NCI-H345 (cell line): ENCODE measurements at regions not wholly inside any gene's neighbourhood (a gene's known extent, or its start where the extent isn't known, plus 50 kb on each side); places are given as distances from the start of the nearest gene placed in this dataset.

Source experiments
- DNase-seq: peaks from one replicate; lab custom pipeline; 2025; lab: John Stamatoyannopoulos, UW

DNA sequence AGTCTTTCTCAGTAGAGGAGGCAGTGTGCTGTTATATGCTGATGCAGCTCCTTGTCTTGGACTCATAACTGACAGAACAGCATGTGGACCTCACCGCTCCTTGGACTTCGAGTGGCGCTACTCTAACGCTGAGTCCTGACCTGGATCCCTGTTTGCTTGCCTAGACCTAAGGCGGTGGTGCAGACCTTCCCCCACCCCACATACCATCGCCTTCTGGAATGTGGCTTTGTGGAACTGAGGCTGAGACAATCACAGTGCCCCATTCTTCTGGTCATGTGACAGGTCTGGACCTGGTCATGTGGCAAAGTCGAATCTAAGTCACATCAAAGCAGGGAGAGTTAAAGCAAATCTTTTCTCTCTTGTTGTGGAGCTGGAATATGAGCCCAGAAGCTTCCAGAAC lies 190.7 kb upstream of the MKI67 start:
- no peak for DNase-seq

- no peak for DNase-seq
These were observed 192.1 kb upstream of the MKI67 start for GRCh38 chr10:128318366-128318765.

DNA sequence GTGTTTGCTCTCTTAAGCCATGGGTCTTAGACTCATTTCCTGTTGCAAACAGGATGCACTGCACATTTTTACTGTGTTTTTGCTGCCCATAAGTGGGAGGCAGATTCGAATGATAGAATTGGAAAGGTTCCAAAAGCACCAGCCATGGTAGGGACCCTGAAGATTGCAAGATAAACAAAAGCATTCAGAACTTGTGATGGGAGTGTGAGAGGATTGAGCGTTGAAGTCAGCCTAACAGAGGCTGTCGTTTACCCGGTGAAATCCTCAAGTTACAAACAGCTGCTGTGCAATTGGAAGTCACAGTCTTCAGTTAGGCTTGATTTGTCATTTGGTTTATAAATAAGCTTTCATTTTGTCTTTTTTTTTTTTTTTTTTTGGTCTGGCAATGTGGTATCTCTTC lies 192.7 kb upstream of the MKI67 start:
- DNase-seq = peak; percentile 27

- DNase-seq = no peak
These were observed 195.9 kb upstream of the MKI67 start for GRCh38 chr10:128322106-128322505.

DNA sequence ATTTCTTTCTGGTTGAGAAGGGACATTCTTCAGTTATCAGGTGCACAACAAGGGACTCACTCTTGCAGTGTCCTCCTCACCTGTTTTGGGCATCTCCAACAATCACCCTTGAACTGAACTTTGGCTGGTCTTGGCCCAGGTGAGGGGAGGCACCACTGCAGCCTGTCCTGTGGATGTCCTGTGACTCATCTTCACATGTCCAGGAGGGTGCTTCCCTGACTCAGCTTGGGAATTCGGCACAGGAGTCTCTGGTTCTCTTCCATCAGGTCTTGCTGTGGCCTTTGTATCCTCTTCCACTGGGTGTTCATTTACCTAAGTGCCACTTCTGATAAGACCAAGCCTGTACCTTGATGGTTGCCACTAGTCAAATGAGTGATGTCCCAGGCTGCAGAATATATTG lies 196.7 kb upstream of the MKI67 start:
- no peak for DNase-seq

DNA sequence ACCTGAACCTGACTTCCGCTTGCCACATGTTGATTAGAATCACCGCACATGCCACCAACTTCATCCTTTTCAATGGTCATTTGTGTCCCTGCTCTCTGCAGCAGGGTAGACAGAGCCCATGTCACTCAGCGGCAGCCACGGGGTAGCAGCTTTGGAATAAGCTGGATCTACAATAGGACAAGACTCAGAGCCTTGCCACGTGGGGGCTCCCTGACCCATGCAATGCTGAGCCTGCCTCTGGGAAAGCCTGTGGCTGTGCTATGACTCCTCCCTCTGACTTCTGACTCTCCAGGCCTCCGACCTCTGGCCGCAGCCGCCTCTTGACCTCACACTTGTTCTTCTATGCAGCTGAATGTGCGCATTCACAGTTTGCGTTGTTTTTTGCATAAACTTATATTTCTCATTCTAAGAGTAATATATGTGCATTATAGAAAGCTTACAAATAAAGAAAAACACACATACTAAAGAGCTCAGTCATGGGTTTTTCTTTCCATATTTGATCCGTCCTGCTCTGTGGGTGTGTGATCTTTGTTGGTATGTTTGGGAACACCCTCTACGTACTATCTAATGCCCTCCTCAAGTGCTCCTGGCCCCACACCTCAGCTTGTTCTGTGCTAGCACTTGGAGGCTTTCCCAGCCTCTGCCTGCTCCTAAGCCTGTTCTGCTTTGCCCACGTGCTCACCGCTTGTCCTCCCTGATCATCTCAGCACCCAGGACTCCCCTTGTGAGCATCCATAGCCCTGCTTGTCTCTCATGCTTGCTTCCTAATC lies 198.0 kb upstream of the MKI67 start:
- peak; percentile 5 for DNase-seq

GRCh38 chr10:128325788-128326187 lies 199.6 kb upstream of the MKI67 start:
- no peak for DNase-seq

GRCh38 chr10:128326251-128326650 lies 200.0 kb upstream of the MKI67 start:
- DNase-seq = no peak

DNA sequence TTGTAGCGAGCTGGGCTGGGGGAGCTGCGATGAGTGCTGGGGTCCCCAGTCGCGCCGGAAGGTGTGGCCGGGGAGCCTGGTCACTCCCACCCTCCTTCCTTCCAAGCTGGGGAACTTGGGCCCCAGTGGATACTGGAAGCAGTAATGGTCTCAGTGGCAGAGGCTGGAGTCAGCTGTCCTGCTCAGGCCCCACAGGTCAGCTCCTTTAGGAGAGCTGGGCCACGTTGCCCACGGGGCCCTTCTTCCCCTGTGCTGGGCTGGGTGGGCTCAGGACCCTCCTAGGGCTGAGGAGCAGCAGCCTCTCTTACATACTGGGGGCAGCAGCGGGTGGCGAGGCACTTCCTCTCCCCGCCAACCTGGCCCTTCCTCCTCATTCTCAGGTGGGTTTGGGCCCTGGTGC lies 200.6 kb upstream of the MKI67 start:
- no peak for DNase-seq

- DNase-seq = no peak
These were observed 210.2 kb upstream of the MKI67 start for GRCh38 chr10:128336401-128336800.

DNA sequence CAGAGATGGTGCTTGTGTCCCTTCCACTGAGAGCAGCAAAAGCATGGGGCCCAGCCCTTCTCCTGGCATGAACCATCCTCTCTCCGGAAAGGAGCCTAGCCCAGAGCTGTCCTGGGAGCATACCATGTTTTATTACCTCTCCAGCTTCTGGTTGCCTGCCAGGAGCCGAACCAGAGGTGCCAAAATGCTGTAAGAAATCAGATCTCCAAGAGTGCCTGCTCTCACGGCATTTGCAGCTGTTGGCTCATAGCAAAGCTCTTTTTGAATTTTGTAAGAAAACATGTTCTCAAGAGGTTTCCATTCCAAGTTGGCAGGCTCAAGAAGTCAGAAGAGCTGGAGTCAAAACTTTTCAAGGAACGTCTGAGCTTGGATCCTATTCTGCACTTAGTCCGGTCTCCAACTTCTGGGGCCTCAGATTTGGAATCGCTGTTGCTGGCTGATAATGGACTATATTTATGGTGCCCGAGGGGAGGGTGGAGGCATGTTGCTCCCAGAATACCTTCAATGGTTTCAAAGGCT lies 211.7 kb upstream of the MKI67 start:
- no peak for DNase-seq

GRCh38 chr10:128338951-128339350 lies 212.7 kb upstream of the MKI67 start:
- no peak for DNase-seq

GRCh38 chr10:128339753-128340152 lies 213.5 kb upstream of the MKI67 start:
- DNase-seq = no peak

- DNase-seq = no peak
These were observed 219.1 kb upstream of the MKI67 start for GRCh38 chr10:128345353-128345752.

GRCh38 chr10:128360783-128361182 lies 234.6 kb upstream of the MKI67 start:
- no peak for DNase-seq

DNA sequence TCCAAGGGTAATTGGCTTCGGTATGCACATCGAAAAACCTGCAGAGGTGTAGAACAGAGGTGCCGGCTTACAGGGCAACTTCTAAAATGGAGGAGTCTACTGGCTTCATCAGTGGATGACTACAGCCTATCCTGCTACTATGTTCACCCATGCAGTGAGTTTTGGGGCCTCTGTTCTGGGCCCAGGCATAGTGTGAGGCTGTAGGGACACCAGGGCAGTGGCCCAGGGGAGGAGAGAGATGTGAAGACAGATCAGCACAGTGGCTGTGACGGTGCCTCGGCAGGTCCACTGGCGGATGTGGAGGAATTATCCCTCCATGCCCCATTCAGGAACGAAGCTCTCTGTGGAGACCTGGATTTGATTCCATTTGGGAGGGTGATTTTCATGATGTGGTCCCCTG lies 235.3 kb upstream of the MKI67 start:
- no peak for DNase-seq

- DNase-seq = no peak
These were observed 236.3 kb upstream of the MKI67 start for GRCh38 chr10:128362514-128362913.

- DNase-seq = no peak
These were observed 238.4 kb upstream of the MKI67 start for GRCh38 chr10:128364631-128365030.

DNA sequence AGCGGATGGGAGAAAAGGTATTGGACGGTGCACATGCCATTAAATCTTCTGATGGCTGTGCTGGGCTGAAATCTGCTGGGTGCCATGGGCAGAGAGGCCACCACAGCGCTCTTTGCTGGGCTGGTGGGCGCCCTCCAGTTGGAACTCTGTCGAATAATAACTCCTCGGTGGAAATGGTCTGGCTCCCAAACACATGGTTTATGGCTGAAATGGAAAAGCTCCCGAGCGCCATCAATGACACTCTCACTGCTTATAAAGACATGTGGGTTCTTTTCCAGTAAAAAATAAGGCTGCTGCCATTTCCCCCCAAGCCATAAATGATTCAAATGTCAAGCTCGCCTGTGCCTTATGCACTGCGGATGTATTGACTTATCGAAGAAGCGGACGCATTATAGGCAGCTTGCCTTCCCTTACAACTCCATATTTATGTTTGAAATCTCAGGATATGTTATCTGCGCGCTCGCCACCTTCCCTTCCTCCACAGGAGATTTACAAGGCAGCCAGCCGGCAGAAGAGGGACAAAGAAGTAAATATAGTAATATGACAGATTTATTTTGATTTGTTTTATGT lies 239.0 kb upstream of the MKI67 start:
- no peak for DNase-seq

DNA sequence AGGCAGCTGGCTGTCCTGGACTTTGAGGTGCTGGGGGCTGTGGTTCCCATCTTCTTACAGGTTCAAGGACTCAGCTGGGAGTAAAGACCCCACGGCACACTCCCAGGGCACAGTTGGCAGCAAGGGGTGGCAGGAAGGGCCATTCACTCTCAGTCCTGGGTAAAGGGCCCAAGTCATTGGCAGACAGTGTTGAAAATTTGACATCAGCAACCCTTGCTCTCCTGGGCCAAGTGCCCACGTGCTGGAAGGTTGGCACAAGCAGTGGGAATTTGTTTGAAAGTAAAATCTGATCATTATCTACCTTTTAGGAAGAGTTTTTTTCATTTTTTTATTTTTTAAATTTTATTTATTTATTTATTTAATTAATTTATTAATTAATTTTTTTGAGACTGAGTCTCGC lies 241.6 kb upstream of the MKI67 start:
- no peak for DNase-seq

GRCh38 chr10:128369101-128369650 lies 243.0 kb upstream of the MKI67 start:
- no peak for DNase-seq

- DNase-seq = no peak
These were observed 247.0 kb upstream of the MKI67 start for GRCh38 chr10:128373071-128373749.

- no peak for DNase-seq
These were observed 247.6 kb upstream of the MKI67 start for GRCh38 chr10:128373831-128374230.
